H1 (cell line): ENCODE measurements at regions not wholly inside any gene's neighbourhood (a gene's known extent, or its start where the extent isn't known, plus 50 kb on each side); places are given as distances from the start of the nearest gene placed in this dataset.

Source experiments
- CREB1 ChIP-seq: IDR thresholded peaks from 2 replicates; pipeline ENCODE4 v1.6.1; 2012; ENCODE audit warnings: inconsistent platforms
- POLR2AphosphoS5 ChIP-seq: IDR thresholded peaks from 2 replicates; pipeline ENCODE4 v1.6.1; 2011; ENCODE audit warnings: low read depth, low read length
- TAF1 ChIP-seq: IDR thresholded peaks from 2 replicates; pipeline ENCODE4 v1.6.1; 2011; ENCODE audit warnings: mild to moderate bottlenecking, low read depth, low read length
- TF ChIP-seq, protein P1 (sequence below): IDR thresholded peaks from 2 replicates; pipeline ENCODE4 v1.6.1; 2012; ENCODE audit warnings: inconsistent platforms

DNA sequence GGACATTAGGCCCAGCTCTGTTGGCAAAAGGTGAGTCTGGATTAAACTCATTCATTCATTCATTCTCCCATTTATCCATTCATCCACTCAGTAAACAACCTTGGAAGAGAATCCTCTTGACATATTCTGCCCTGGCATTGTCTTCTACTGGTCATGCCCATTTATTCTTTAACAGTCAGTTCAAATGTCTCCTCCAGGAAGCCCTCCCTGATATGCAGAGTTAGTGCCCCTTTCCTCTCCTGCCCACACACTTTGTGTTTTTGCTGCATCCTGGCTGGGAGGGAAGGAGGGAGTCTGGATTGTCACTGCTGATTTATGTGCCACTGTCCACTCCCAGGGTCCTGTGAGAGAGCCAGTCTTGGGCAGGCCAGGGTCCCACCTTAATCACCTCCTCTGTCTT lies 600.3 kb downstream of the MATN1 start:
- no peak for TF ChIP-seq CREB1
- TF ChIP-seq, protein P1, sequence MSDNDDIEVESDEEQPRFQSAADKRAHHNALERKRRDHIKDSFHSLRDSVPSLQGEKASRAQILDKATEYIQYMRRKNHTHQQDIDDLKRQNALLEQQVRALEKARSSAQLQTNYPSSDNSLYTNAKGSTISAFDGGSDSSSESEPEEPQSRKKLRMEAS, result no peak
- no peak for TF ChIP-seq TAF1
- no peak for TF ChIP-seq POLR2AphosphoS5
